ENCODE measurements at regions not wholly inside any gene's neighbourhood (a gene's known extent, or its start where the extent isn't known, plus 50 kb on each side); places are given as distances from the start of the nearest gene placed in this dataset.
"Not testable (repeated sequence)": the region's sequence is repeated elsewhere in the genome, so short reads cannot be mapped to it uniquely, and the experiment has no call there.

DNA sequence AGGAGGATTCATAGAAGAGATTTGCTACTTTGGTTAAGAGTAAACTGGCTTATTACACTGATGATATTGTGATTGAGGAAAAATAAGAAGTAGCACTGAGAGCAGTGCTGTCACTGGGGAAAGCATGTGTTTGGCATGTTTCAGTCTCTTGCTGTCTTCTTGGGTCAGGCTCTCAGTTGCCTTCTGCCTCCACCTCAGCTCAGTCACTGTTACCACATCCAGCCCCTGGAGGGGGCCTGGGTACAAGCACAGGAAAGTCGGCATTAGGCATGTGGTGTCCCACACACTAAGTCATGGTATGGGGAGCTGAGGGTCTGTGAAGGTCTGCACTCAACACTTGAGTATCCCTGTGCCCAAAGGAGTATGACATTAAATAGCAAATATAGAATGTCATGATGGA, 958.3 kb upstream of the CDH9 start:
- DNase-seq, result no peak

DNA sequence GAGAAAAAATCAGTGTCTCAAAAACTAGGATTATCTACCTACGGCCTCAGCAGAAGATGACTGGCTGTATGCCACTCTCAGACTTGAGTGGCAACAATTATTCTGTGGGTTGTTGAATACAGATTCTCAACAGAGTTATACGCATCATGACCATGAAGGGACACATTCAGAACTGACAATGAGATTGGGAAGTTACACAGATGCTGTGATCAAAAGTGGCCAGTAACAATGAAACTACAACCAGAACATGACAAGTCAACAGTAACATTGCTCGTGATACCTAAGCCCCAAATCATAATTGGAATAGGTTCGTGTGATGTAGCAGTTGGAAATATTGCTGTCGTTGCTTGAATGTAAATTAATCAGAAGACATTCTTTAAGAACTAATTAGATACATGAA, 957.5 kb upstream of the CDH9 start:
- no peak for DNase-seq

DNA sequence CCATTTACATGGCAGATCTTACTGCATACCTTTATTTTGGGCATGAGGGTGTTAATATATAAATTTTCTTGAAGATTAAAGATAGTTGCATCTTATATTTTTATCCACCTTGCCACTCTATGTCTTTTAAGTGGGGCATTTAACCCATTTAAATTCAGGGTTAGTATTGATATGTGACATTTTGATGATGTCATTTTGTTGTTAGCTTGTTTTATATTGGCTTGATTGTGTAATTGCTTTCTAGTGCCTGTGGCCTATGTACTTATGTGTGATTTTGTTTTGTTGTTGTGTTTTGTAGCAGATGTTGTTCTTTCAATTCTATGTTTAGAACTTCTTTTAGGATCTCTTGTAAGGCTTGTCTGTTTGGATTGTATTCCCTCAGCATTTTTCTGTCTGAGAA, 939.9 kb upstream of the CDH9 start:
- no peak for DNase-seq

DNA sequence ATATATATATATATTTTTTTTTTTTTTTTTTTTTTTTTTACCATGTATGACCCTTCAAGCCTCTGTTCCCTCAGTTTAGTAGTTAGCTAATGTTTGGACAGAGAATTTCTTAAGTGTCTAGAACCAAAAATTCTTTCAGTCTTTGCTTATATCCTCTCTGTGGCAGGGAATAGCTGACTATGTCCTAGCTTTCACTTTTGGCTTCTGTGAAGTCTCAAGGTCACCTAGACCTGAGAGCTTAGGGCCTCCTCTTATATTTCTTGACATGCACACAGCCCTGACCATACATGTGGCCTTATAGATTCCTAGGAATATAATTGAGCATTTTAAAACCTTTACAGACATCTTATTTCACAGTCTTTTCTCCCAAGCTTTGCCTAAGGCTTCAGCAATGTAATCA, 930.8 kb upstream of the CDH9 start:
- DNase-seq, result no peak

DNA sequence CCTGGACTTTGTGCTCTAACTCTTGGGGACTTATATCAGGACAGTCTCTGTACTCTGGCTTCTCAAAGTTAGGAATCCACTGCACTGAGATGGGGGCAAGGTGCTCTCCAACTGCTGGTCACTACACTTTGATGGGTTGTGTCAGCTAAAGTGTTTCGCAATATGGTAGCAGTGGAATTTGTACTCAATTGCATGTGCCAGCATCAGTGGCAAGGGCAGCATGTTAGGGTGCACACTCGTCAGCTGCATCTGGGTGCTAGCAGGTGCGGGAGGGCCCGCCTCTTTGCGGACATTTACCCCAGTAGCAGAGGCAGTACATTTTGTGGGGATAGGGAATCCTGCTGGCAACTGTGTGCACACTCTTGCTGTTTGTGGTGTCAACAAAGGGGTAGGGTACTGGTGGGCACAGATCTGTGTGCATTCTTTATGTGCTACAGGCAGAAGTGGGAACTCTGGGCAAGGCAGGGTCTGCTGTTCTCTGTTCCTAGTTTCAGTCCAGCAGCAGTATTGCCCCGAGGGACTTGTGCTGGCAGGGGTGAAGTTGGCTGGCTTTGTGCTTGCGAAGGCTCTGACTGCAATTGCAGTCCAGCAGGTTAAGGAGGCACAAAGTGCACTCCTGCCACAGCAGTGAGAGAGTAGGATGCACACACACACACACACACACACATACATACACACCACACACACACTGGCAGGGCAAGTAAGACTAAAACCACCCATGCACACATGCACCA, 924.8 kb upstream of the CDH9 start:
- no peak for DNase-seq

DNA sequence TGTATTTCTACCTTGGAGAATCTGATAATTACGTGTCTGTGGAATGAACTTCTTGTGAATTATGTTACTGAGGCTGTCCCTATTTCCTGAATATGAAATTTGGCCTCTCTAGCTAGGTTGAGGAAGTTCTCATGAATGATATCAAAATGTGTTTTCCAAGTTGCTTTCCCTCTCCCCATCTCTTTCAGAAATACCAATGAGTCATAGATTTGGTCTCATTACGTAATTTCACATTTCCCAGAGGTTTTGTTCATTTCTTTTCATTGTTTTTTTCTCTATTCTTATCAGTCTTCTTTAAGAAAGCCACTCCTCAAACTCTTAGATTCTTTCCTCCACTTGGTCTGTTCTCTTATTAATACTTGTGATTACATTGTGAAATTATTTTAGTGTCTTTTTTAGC, 923.8 kb upstream of the CDH9 start:
- DNase-seq, result peak; percentile 7

DNA sequence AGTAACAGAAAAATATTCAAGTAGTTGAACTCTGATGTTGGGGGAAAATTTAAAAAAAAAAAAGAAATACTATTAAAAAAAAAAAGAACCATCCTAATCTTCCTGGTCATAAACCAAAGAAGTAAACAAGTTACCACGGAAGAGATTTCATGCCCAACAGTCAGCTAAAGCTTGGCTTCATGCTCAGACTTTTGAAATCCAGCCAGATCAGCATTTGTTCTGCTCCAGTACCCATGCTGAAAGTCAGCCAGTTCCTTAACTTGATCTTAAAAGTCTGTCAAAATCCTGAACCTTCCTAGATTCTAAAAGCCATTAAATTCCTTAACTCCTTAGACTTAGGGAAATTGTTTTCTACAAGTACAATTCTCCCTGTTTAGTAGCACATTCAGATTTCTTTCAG, 908.7 kb upstream of the CDH9 start:
- DNase-seq, result no peak

DNA sequence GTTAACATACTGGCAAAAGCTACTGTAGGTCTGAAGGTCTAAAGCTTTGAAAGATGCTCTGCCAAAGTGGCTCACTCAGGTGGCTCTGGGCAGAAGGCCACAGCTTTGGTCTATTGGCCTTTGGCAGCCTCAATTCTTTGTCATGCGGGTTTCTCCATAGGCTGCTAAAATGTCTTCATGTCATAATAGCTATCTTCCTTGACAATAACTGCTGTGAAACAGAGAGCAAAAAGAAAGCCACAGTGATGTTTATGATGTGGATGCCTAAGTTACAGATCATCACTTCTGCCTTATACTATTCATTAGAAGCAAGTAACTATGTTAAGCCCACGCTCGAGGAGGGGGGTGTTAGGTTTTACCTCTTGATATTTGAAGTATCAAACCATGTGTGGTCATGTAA, 906.1 kb upstream of the CDH9 start:
- peak; percentile 48 for DNase-seq

DNA sequence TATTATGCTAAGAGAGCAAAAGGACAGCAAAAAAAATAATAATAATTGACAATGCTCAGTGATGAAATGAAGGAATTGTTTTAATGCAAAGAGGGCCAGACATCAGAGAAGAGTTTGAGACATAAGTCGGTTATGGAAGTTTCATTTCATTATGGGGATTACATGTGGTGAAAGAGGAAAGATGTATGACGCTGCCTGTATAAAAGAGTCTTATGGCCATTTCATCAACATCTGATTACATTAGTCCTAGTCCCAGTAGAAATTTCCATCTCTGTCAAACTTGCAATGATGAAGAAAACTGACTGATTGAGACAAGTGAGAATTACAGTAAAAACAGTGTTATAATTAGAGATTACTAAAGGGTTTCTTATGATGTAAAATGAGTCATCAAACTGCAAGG, 900.6 kb upstream of the CDH9 start:
- DNase-seq, result no peak

DNA sequence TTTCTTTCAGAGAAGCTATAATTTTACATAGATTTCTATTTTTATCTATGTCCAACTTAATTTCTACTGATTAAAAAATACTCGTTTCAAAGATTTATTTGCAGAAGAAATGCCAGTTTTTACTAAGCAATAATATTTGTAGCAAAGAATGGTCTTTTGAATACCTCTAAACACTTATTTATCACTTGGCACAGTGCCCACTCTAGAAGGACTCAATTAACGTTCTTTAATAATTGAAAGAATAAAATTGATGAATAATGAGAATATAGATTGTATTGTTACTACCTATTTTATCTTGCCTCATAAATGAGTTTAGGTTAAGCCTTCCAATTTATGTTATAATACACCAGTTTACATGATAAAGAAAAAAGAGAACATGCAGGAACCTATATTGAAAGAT, 889.7 kb upstream of the CDH9 start:
- DNase-seq, result no peak

DNA sequence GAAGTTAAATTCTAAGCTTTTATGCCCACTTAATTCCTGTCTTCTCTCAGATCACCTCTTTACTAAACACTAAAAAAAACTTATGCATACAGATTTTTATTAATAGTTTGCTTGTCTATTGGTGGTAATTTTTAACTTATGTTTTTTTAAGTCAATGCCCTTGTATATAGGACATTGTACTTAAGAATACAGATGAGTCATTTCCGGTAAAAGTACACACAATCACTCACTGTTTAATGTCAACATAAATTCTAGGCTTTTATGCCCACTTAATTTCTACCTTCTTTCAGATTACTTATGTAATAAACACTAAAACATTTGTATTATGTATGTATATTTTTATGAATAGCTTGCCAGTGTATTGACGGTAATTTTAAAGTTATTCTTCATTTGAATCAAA, 872.8 kb upstream of the CDH9 start:
- no peak for DNase-seq

DNA sequence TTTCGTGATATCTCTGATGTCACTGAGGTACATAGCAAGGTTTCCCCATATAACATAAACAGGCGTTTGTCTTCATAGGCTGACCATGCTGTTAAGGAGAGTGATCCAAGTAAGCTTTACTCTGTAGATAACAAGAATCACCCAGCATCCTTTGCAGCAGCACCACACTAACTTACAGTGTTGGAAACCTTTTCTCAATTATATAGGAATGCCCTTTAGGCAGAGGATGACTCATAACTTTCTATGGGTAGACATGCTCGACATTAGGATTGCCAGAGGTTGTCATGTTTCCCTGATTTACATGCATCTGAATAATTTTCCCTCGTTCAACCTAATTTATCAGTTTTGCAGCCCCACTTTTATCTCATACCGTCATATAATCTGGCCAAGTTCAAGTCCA, 870.0 kb upstream of the CDH9 start:
- no peak for DNase-seq

DNA sequence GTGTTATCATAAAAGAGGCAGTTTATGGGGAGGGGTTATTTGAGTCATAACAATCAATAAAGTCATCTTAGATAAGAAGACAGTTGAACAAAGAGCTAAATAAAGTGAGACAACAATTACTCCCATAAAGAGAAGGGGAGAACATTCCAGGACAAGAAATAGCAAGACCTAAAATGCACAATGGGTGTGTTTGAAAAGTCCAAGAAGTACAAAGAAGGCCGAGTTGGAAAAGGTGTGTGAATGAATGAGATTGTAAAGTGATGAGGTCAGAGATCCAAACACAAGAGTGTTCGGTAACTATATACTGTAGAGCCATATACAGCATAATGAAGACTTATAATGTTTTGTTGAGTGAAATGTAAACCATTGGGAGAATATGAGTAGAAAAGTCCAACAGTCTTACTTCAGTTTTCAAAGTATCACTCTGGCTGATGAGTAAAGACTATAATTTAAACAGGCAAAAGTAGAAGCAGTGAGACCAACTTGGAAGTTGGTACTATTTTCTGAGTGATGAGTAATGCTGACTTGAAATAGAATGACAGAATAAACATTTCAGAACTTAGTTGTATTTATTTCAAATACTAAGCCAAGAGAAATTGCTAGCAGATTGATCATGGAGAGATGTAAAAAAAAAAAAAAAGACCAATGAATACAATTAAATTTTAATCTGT, 868.7 kb upstream of the CDH9 start:
- no peak for DNase-seq

DNA sequence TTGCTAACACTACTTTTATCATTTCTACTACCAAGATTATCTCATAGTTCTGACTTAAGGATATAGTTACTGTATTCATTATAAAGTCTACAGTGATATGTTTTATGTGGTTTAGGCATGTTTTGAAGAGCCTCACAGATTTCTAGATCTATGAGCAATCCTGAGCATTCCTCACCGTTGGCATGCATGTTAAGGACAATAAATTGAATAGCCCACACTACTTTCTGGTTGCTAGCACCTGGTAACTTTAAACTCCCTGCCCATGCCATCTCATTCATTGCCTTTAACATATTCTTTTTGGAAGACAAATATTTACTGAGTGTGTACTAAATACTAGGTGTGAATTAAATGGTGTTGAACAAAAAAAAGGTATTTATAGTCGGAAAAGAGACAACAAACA, 868.1 kb upstream of the CDH9 start:
- no peak for DNase-seq

DNA sequence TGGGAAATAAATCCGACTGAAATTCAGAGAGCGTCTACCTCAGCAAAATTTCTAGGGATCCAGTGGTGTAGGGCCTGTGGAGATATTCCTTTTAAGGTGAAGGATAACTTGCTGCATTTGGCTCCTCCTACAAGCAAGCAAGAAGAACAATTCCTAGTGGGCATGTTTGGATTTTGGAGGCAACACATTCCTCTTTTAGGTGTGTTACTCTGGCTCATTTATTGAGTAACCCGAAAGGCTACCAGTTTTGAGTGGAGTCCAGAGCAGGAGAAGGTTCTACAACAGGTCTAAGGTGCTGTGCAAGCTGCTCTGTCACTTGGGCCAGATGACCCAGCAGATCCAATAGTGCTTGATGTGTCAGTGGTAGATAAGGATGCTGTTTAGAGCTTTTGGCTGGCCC, 862.4 kb upstream of the CDH9 start:
- DNase-seq, result no peak

DNA sequence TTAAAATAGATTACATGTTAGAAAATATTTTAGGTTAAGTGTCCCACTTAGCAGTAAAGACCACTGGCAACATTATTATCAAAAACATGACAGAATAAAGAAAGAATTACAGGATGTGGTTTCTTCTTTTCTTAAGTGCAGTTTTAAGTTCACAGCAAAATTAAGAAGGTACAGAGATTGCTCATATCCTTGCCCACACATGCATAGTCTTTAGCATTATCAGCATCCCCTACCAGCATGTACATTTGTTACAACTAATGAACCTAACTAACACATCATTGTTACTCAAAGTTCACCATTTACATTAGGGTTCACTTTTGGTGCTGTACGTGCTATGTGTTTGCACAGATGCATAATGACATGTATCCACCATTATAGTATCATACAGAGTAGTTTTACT, 837.7 kb upstream of the CDH9 start:
- no peak for DNase-seq

DNA sequence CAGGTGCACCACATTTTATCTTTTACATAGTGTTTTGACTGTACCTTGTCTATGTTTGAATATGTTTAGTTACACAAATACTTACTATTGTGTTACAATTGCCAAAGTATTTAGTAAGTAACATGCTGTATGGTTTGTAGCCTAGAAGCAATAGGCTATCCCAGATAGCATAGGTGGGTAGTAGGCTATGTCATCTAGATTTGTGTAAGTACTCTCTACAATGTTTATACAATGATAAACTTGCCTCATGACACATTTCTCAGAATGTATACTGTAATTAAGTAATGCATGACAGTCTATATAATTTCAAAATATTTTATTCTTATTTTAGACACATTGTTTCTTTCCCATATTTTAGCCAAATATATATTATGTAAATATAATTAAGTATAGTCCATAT, 836.8 kb upstream of the CDH9 start:
- no peak for DNase-seq

DNA sequence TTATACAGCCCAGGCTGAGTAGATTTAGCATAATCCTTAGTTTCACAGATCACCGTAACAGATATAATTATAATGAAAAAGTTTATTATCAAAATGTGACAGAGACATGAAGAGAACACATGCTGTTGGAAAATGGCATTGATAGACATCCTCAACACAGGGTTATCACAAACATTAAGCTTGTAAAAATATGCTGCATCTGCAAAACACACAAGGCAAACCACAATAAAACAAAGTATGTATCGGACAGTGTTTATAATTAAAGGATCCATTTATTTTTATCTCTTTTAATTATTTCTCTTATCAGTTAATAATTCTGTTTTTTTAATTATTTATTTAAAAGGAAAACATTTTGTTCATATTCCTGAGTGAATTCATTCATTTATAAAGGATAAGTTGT, 829.9 kb upstream of the CDH9 start:
- no peak for DNase-seq

DNA sequence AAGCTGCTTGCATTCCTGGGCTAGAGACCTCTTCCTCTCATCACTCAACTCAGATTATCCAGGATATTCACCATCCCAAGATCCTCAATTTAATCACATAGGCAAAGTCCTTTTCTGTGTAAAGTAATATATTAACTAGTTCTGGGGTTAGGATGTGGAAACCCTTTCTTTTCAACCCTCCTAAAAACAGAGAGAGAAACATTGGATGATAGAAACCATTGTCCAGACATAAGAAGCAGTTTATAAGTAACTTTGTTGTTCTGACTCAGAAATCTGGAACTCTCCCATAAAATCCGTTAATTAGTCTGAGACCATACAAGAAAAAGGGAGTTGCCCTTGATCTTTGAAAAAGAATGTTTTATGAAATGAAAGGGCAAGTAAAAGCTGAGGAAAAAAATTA, 817.1 kb upstream of the CDH9 start:
- peak; percentile 3 for DNase-seq

DNA sequence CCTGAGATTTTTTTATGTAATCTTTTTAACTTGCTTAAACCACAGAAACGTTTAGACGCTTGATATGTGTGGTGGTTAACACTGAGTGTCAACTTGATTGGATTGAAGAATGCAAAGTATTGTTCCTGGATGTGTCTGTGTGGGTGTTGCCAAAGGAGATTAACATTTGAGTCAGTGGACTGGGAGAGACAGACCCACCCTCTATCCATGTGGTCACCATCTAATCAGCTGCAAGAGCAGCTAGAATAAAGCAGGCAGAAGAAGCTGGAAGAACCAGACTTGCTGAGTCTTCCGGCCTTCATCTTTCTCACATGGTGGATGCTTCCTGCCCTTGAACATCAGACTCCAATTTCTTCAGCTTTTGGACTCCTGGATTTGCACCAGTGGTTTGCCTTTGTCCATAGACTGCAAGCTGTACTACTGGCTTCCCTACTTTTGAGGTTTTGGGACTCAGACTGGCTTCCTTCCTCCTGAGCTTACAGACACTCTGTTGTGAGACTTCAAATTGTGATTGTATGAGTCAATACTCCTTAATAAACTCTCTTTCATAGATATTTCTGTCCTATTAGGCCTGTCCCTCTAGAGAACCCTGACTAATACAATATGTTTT, 816.0 kb upstream of the CDH9 start:
- DNase-seq, result peak; percentile 9

DNA sequence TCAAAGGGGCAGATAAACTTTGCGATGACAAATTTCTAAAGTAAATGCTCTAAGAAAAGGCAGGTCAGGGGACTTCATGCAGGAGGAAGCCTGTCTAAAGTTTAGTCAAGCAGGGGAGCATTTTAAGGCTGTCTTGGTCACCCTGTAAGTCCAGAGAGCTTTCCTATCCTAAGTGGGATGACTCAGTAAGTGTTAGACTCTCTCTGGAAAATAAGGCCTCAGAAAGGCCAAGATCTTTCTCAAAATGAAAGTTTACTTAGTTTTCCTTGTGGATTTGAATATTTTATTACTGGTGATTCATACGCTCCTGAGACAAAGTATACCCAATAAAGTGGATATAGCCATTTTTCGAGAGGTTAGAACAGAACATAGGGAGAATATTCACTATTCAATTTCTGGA, 806.9 kb upstream of the CDH9 start:
- DNase-seq, result peak; percentile 2

DNA sequence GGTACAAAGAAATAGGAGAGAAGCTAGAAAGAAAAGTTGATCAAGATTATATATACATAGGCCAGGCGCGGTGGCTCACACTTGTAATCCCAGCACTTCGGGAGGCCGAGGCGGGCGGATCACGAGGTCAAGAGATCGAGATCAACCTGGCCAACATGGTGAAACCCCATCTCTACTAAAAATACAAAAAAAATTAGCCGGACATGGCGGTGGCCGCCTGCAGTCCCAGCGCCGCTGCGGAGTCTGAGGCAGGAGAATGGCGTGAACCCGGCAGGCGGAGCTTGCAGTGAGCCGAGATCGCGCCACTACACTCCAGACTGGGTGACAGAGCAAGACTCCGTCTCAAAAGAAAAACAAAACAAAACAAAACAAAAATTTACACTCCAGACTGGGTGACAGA, 798.3 kb upstream of the CDH9 start:
- DNase-seq, result not testable (repeated sequence)

DNA sequence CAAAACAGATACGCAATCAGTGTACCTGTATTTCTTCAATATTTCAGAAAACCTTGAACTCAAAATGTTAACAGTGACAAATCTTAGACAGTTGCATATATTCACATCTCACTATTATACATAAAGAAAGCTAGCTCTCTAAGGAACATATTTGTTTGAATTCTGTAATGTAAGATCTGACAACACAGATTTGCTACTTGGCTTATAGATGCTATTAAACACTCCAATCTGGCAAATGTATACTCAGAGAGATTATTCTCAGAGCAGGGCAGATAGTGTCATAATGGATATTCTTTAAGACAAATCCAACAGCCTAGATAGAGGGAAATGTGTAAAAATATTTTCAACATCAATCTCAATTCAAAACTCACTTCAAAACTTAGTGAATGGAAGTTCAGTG, 794.5 kb upstream of the CDH9 start:
- DNase-seq, result no peak

DNA sequence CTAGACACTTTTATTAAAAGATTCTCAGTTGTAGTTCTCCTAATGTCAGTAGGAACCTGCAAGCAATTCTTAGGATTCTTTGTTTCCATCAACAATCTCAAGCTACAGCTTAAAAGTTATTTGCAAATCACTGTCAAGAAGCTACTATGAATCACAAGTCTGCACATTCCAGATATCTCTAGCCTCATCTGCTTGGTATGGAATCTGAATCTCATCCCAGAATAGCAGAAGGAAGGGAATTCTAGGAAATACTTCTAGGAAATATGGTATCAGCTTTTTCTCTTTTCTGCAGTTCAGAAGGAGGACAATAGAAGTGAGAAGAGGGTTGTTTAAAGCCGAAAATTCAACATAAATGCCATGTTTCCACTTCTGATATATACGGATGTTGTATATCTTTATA, 792.2 kb upstream of the CDH9 start:
- peak; percentile 77 for DNase-seq

DNA sequence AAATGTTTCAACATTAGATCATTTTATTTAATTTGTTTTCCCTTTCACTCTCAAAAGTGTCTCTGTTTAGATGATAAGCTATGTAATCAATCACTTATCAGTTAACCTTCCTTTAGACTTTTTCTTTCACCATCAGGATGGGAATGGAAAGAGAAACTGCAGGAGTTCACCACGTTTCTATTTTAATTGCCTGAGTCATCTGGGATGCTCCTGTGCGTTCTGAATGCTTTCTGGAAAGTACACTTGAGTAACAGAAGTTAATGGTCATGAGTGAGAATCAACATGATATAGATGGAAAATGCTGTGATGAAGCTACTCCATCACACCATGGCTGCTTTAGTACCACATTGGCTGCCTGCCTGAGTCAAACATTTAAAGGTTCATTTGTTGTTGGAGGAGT, 783.3 kb upstream of the CDH9 start:
- DNase-seq, result peak; percentile 8
